MM.1S (cell line): ENCODE measurements at regions not wholly inside any gene's neighbourhood (a gene's known extent, or its start where the extent isn't known, plus 50 kb on each side); places are given as distances from the start of the nearest gene placed in this dataset.

ENCODE experiments used
- EZH2phosphoT487 ChIP-seq: fragments of 300-600 bp; sonication (generic); IDR thresholded peaks from 2 replicates; pipeline ENCODE4 v1.6.1; 2018; ENCODE audit warnings: antibody characterized with exemption, low read length
- TF ChIP-seq, protein P1 (sequence below): fragments of 300-600 bp; sonication (generic); IDR thresholded peaks from 2 replicates; pipeline ENCODE4 v1.5.1; 2016; ENCODE audit warnings: antibody characterized with exemption, low read length, mixed read lengths

DNA sequence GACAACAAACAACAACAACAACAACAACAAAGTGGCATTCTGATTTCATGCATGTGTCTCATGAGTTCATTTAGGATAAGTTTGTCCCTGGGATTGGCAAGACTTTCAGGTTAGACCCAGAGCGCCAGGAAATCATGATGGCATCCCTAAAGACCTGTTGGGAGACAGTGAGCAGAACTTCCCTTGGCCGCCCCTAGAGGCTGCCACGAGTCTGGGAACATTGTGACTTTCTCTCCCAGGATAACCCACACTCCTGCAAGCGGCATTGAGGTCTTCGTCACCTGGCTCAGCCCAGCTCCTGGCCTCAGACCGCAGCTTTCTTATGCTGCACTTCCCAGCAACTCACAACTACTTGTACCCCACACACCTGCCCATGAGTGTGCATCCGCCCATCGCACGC is 80.5 kb upstream of the RNF32 start:
- TF ChIP-seq, protein P1, sequence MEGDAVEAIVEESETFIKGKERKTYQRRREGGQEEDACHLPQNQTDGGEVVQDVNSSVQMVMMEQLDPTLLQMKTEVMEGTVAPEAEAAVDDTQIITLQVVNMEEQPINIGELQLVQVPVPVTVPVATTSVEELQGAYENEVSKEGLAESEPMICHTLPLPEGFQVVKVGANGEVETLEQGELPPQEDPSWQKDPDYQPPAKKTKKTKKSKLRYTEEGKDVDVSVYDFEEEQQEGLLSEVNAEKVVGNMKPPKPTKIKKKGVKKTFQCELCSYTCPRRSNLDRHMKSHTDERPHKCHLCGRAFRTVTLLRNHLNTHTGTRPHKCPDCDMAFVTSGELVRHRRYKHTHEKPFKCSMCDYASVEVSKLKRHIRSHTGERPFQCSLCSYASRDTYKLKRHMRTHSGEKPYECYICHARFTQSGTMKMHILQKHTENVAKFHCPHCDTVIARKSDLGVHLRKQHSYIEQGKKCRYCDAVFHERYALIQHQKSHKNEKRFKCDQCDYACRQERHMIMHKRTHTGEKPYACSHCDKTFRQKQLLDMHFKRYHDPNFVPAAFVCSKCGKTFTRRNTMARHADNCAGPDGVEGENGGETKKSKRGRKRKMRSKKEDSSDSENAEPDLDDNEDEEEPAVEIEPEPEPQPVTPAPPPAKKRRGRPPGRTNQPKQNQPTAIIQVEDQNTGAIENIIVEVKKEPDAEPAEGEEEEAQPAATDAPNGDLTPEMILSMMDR, result 0 out of 2 replicates have a peak, but pooled peaks have one; percentile 3
- no peak for TF ChIP-seq EZH2phosphoT487
